ENCODE measurements at regions not wholly inside any gene's neighbourhood (a gene's known extent, or its start where the extent isn't known, plus 50 kb on each side); places are given as distances from the start of the nearest gene placed in this dataset.

DNA sequence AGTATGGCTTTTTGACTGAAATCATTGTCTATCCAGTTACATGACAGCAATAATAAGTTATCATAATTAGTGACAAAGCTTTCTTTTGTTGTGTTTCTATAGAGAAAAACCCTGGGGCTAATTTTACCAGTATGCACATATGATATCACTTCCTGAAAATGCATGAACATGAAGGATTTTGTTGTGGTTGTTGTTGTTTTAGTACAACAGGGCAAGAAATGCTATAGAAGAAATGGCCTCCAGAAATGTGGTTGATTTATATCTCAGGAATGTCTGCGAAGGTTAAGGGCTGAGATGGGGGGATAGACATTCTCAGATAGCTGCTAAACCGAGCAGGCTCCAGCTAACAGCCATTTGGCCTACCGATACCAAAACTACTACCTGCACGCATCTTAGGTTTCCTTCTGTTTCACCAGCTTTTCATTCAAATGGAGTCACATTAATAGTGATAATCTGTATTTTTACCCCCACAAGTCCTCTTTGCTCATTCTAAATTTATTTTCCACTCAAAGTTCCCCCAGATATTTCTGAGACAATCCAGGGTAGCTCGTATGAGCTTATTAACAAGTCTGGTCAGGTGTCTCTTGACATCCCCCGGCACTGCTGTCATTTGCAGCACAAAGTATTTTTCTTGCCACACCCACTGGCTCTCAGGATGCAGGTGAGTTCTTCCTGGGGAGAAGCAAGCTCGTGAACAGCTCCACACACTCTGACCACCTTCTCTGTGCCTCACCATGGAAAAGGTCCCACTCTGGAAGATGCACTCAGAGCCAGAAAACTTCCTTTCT, 232.4 kb upstream of the GAS1 start:
- TF ChIP-seq POLR2A (IDR thresholded peaks at IDR 0.05), result no peak
- no peak for TF ChIP-seq POLR2AphosphoS5 (IDR thresholded peaks at IDR 0.05)
- TF ChIP-seq, protein P1, sequence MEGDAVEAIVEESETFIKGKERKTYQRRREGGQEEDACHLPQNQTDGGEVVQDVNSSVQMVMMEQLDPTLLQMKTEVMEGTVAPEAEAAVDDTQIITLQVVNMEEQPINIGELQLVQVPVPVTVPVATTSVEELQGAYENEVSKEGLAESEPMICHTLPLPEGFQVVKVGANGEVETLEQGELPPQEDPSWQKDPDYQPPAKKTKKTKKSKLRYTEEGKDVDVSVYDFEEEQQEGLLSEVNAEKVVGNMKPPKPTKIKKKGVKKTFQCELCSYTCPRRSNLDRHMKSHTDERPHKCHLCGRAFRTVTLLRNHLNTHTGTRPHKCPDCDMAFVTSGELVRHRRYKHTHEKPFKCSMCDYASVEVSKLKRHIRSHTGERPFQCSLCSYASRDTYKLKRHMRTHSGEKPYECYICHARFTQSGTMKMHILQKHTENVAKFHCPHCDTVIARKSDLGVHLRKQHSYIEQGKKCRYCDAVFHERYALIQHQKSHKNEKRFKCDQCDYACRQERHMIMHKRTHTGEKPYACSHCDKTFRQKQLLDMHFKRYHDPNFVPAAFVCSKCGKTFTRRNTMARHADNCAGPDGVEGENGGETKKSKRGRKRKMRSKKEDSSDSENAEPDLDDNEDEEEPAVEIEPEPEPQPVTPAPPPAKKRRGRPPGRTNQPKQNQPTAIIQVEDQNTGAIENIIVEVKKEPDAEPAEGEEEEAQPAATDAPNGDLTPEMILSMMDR (IDR thresholded peaks at IDR 0.05), result no peak
- no peak for TF ChIP-seq EP300 (IDR thresholded peaks at IDR 0.05)
- DNase-seq, result no peak
- WGBS, 5 donors, result 67 to 85% (median 71%) methylated on average over 7 of the region's 7 CpGs
- intact Hi-C loops (cut with DNase I; ENCODE audit: low total_unique reads), result no loop called here
- Histone ChIP-seq H3K36me3 (no peaks in the 10 kb centered on the region), H3K4me3 (no peak overlapping the region), H3K27me3 (no peaks in the 10 kb centered on the region), H3K4me1 (no peaks in the 10 kb centered on the region), H3K27ac (no peak overlapping the region), H3K9me3 (peaks cover 0 to 6% (median 0%) of the 10 kb centered on the region in 4 donors)

DNA sequence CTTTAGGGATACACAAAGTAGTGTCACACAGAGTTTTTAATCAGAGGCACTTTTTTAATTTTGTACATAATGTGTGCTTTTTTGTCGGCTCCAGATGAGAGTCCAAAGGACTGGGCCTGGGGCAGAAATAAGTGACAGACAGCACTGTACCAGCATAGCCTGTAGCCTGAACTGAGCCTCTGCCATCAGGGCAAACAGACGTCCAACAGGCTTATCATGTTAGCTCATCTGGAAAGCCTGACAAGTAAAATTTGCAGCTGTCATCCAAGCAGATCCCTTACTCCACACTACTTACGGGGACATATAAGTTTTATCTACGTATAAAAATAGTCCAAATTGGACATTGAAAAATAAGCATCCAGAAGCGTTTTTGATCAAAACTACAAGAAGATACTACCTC, 233.1 kb upstream of the GAS1 start:
- no peaks in the 10 kb centered on the region for H3K4me1 ChIP-seq
- no peak for DNase-seq
- no peak overlapping the region for H3K4me3 ChIP-seq
- intact Hi-C loops (cut with DNase I; ENCODE audit: low total_unique reads), result no loop called here
- TF ChIP-seq, protein P1 (IDR thresholded peaks at IDR 0.05), result no peak
- no peak overlapping the region for H3K27ac ChIP-seq
- no peaks in the 10 kb centered on the region for H3K27me3 ChIP-seq
- 54 to 74% (median 61%) methylated on average over 5 of the region's 5 CpGs for WGBS, 5 donors
- no peaks in the 10 kb centered on the region for H3K36me3 ChIP-seq
- H3K9me3 ChIP-seq, result peaks cover 0 to 6% (median 0%) of the 10 kb centered on the region in 4 donors

DNA sequence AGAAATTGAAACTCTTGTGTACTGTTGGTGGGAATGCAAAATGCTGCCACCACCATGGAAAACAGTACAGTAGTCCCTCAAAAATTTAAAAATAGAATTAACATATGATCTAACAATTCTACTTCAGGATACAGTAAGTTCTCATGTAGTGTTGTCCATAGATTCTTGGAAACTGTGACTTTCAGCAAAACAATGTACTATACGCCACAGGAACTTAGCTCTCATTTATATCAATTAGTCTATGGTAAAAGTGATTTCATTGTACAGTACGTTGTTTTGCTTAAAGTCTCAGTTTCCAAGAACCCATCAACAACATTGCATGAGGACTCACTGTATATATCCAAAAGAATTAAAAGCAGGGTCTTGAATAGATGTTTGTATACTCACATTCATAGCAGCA, 233.5 kb upstream of the GAS1 start:
- TF ChIP-seq EP300 (IDR thresholded peaks at IDR 0.05), result no peak
- TF ChIP-seq, protein P1 (IDR thresholded peaks at IDR 0.05), result no peak
- TF ChIP-seq POLR2A (IDR thresholded peaks at IDR 0.05), result no peak
- no peak for TF ChIP-seq POLR2AphosphoS5 (IDR thresholded peaks at IDR 0.05)
- WGBS, 5 donors, result 85 to 94% (median 89%) methylated on average over 2 of the region's 2 CpGs
- intact Hi-C loops (cut with DNase I; ENCODE audit: low total_unique reads), result no loop called here

GRCh38 chr9:87181670-87182069, 234.4 kb upstream of the GAS1 start:
- Histone ChIP-seq H3K4me1 (no peaks in the 10 kb centered on the region), H3K36me3 (no peaks in the 10 kb centered on the region), H3K27me3 (no peaks in the 10 kb centered on the region), H3K27ac (no peak overlapping the region), H3K9me3 (peaks cover 0 to 6% (median 0%) of the 10 kb centered on the region in 4 donors), H3K4me3 (no peak overlapping the region)
- no peak for TF ChIP-seq POLR2A (IDR thresholded peaks at IDR 0.05)
- no peak for TF ChIP-seq POLR2AphosphoS5 (IDR thresholded peaks at IDR 0.05)
- TF ChIP-seq, protein P1 (IDR thresholded peaks at IDR 0.05), result no peak
- intact Hi-C loops (cut with DNase I; ENCODE audit: low total_unique reads), result no loop called here
- WGBS, 5 donors, result 33 to 54% (median 45%) methylated on average over 1 of the region's 1 CpG
- no peak for DNase-seq

More for the DNA sequence above, 233.5 kb upstream of the GAS1 start:
- no peaks in the 10 kb centered on the region for H3K36me3 ChIP-seq
- no peaks in the 10 kb centered on the region for H3K4me1 ChIP-seq
- peaks cover 0 to 6% (median 0%) of the 10 kb centered on the region in 4 donors for H3K9me3 ChIP-seq
- no peak overlapping the region for H3K4me3 ChIP-seq
- no peaks in the 10 kb centered on the region for H3K27me3 ChIP-seq
- no peak overlapping the region for H3K27ac ChIP-seq
- DNase-seq, result no peak

Measured in stomach (tissue), 8 donors.